Endothelial cell of umbilical vein (primary cell): ENCODE measurements at regions not wholly inside any gene's neighbourhood (a gene's known extent, or its start where the extent isn't known, plus 50 kb on each side); places are given as distances from the start of the nearest gene placed in this dataset.

Source experiments
- BruUV-seq: library from RNA; stranded (reverse); fragments of 400-500 nt; replicated peaks from 2 replicates; lab custom pipeline; 2021; lab: Mats Ljungman, UMichigan
- CTCF ChIA-PET: fragments of 300-600, 350-600 bp; sonication (Branson Sonifier 250); formaldehyde crosslinking; loops from one replicate; lab custom pipeline; 2021; ENCODE audit warnings: antibody characterized with exemption, inconsistent platforms; lab: Charles Lee
- POLR2A ChIA-PET: fragments of 300-600, 350-600 bp; sonication (Branson Sonifier 250); formaldehyde crosslinking; loops from one replicate; lab custom pipeline; 2021; ENCODE audit warnings: antibody characterized with exemption, inconsistent platforms; lab: Charles Lee
- DNase-seq: peaks from one replicate; pipeline ENCODE4 v3.0.0-alpha.2; 2011; ENCODE audit warnings: low read depth, low spot score
- FAIRE-seq: peaks from 2 replicates; lab custom pipeline; 2011; peaks lifted over from hg19 to GRCh38; lab: Jason Lieb, UNC
- H2AFZ ChIP-seq: 2 replicates; pipeline ENCODE4 v1.6.0; 2012; ENCODE audit warnings: low read depth, low read length, control low read depth, inconsistent platforms
- H3K27ac ChIP-seq: 2 replicates; pipeline ENCODE4 v1.5.1; 2011; ENCODE audit warnings: low read depth, mild to moderate bottlenecking, control low read depth, low read length, moderate library complexity; ENCODE audit not compliant: insufficient read depth
- H3K27me3 ChIP-seq, 2 experiments: 2 replicates each; pipeline versions ENCODE4 v1.6.0 to v1.6.1; 2011; ENCODE audit warnings: low read length in 2 of 2, mixed read lengths in 1 of 2; ENCODE audit not compliant: control insufficient read depth in 2 of 2, insufficient read depth in 2 of 2
- H3K36me3 ChIP-seq, 2 experiments: 2 replicates in 1 of 2; 3 replicates in 1 of 2; pipeline ENCODE4 v1.5.1; 2011; ENCODE audit warnings: low read length in 2 of 2, mild to moderate bottlenecking in 1 of 2, moderate library complexity in 1 of 2; ENCODE audit not compliant: control insufficient read depth in 2 of 2, insufficient read depth in 2 of 2; ENCODE audit errors: extremely low read depth in 1 of 2
- H3K4me1 ChIP-seq: 3 replicates; pipeline ENCODE4 v1.5.1; 2011; ENCODE audit warnings: mild to moderate bottlenecking, low read length; ENCODE audit not compliant: control insufficient read depth, insufficient read depth; ENCODE audit errors: extremely low read depth
- H3K4me2 ChIP-seq: 2 replicates; pipeline ENCODE4 v1.6.1; 2011; ENCODE audit warnings: low read length, control low read depth, mixed read lengths; ENCODE audit not compliant: insufficient read depth
- H3K4me3 ChIP-seq, 3 experiments: fragments of 200-600 bp in 1 of 3; sonication (generic), shearing (Covaris generic) in 1 of 3; replicated peaks in 1 of 3; 2 replicates each; pipeline ENCODE4 v1.5.1; 2011 to 2016; ENCODE audit warnings: control low read depth in 3 of 3, low read length in 3 of 3, mild to moderate bottlenecking in 2 of 3, inconsistent platforms in 1 of 3, low read depth in 1 of 3, moderate library complexity in 1 of 3; ENCODE audit not compliant: insufficient read depth in 1 of 3
- H3K79me2 ChIP-seq: 2 replicates; pipeline ENCODE4 v1.6.0; 2012; ENCODE audit warnings: low read length, inconsistent platforms; ENCODE audit not compliant: control insufficient read depth, insufficient read depth
- H3K9ac ChIP-seq: replicated peaks from 2 replicates; pipeline ENCODE3; 2011; ENCODE audit warnings: low read length, control low read depth; ENCODE audit not compliant: insufficient read depth; ENCODE audit errors: extremely low read depth
- H3K9me1 ChIP-seq: replicated peaks from 3 replicates; pipeline ENCODE4 v1.6.0; 2011; ENCODE audit warnings: mild to moderate bottlenecking, low read length; ENCODE audit not compliant: control insufficient read depth, insufficient read depth; ENCODE audit errors: extremely low read depth
- H3K9me3 ChIP-seq: replicated peaks from 2 replicates; pipeline ENCODE4 v1.5.1; 2012; ENCODE audit warnings: low read length, inconsistent platforms; ENCODE audit not compliant: control insufficient read depth, insufficient read depth
- H4K20me1 ChIP-seq: replicated peaks from 2 replicates; pipeline ENCODE3; 2011; ENCODE audit warnings: mild to moderate bottlenecking, low read length; ENCODE audit not compliant: control insufficient read depth, insufficient read depth; ENCODE audit errors: extremely low read depth
- EZH2 ChIP-seq: IDR thresholded peaks from 2 replicates; pipeline ENCODE4 v1.6.1; 2012; ENCODE audit warnings: borderline replicate concordance, low read depth, mild to moderate bottlenecking, moderate library complexity, low read length, inconsistent platforms; ENCODE audit not compliant: severe bottlenecking
- FOS ChIP-seq: IDR thresholded peaks from 2 replicates; pipeline ENCODE4 v1.6.1; 2011; ENCODE audit warnings: mild to moderate bottlenecking, low read length, moderate library complexity, borderline replicate concordance; ENCODE audit not compliant: insufficient read depth
- GATA2 ChIP-seq: IDR thresholded peaks from 2 replicates; pipeline ENCODE4 v1.7.0; 2011; ENCODE audit warnings: low read depth, mild to moderate bottlenecking, moderate library complexity, mixed read lengths, low read length; ENCODE audit not compliant: insufficient read length, insufficient read depth
- JUN ChIP-seq: IDR thresholded peaks from 2 replicates; pipeline ENCODE4 v1.6.1; 2011; ENCODE audit warnings: borderline replicate concordance, low read depth; ENCODE audit not compliant: insufficient read length, insufficient read depth
- MYC ChIP-seq: IDR thresholded peaks from one replicate; pipeline ENCODE4 v1.6.1; 2011; ENCODE audit warnings: mild to moderate bottlenecking, low read depth, low read length
- POLR2A ChIP-seq: IDR thresholded peaks from 2 replicates; pipeline ENCODE4 v1.6.1; 2012; ENCODE audit warnings: low read depth, mild to moderate bottlenecking, control low read depth, low read length
- POLR2AphosphoS5 ChIP-seq: IDR thresholded peaks from 2 replicates; pipeline ENCODE4 v1.6.1; 2012; ENCODE audit warnings: low read depth, mild to moderate bottlenecking, control low read depth, low read length, moderate library complexity; ENCODE audit not compliant: insufficient read depth
- dilution Hi-C: fragments of 300-500 bp; cut with MboI; formaldehyde crosslinking; loops from one replicate; pipeline ENCODE4 v1.15.0; 2019; ENCODE audit warnings: low sequenced_read_pairs; ENCODE audit not compliant: extremely low pct_ligation_motif_present
- intact Hi-C: fragments of 100-400 bp; cut with micrococcal nuclease; formaldehyde crosslinking; loops from one replicate; pipeline ENCODE4 v1.10.0; 2022
- TF ChIP-seq, protein P1 (sequence below): IDR thresholded peaks from 2 replicates; pipeline ENCODE4 v1.6.1; 2011; ENCODE audit not compliant: insufficient read depth, insufficient read length
- TF ChIP-seq, protein P2 (sequence below), 2 donors: IDR thresholded peaks; 1 replicate in 1 of 2; 2 replicates in 1 of 2; pipeline ENCODE4 v1.5.1; 2011; ENCODE audit warnings: low read length in 2 of 2, mild to moderate bottlenecking in 2 of 2, moderate library complexity in 2 of 2, control low read depth in 1 of 2, inconsistent platforms in 1 of 2, low read depth in 1 of 2; ENCODE audit not compliant: insufficient read depth in 1 of 2; ENCODE audit errors: extremely low read depth in 1 of 2

DNA sequence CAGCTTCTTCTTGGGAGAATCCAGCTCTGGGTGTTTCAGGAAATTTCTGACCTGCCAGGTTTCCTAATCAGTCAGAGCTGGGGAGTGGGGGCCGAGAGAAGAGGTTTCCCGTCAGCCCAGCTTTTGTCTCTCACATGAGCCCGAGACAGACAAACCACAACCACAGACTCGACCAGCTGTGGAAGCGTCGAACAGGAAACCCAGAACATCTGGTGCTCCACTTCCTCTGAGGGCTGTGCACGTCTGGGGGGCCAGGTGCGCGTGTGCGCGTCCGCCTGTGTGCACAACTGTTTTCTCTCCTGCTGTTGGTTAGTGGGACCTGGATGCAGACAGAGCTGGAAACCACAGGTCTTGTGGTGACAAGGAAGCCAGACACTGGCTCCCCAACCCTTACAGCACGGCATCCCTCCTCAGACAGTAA lies 113.0 kb upstream of the SLC25A33 start:
- no peaks in the 10 kb centered on the region for H3K79me2 ChIP-seq
- no peaks in the 10 kb centered on the region for H3K9me1 ChIP-seq
- no peak overlapping the region for H2AFZ ChIP-seq
- no peaks in the 10 kb centered on the region for H3K36me3 ChIP-seq
- H3K9me3 ChIP-seq = no peaks in the 10 kb centered on the region
- POLR2A ChIA-PET = no interaction called here
- no peak for FAIRE-seq
- CTCF ChIA-PET = interaction anchor here (1.1 to 1.6 kb wide), 4 partner anchors 9 to 24 kb away, joined by 3 to 4 read pairs (median 3); no protein-coding TSS in a partner anchor
- H3K27ac ChIP-seq = no peak overlapping the region
- peaks cover 10% of the 10 kb centered on the region for H3K4me1 ChIP-seq
- no TSS peak for BruUV-seq
- peaks cover 0 to 2% of the 10 kb centered on the region in 2 experiments for H3K27me3 ChIP-seq
- H4K20me1 ChIP-seq = no peaks in the 10 kb centered on the region
- dilution Hi-C loops (no loop called here), intact Hi-C loops (no loop called here)
- H3K9ac ChIP-seq = no peak overlapping the region
- TF ChIP-seq JUN (no peak), POLR2A (no peak), EZH2 (no peak), MYC (no peak), POLR2AphosphoS5 (no peak), GATA2 (no peak)
- TF ChIP-seq, protein P1, sequence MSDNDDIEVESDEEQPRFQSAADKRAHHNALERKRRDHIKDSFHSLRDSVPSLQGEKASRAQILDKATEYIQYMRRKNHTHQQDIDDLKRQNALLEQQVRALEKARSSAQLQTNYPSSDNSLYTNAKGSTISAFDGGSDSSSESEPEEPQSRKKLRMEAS = no peak
- no peak overlapping the region for H3K4me2 ChIP-seq
- DNase-seq = no peak
- no peak overlapping the region for H3K4me3 ChIP-seq

DNA sequence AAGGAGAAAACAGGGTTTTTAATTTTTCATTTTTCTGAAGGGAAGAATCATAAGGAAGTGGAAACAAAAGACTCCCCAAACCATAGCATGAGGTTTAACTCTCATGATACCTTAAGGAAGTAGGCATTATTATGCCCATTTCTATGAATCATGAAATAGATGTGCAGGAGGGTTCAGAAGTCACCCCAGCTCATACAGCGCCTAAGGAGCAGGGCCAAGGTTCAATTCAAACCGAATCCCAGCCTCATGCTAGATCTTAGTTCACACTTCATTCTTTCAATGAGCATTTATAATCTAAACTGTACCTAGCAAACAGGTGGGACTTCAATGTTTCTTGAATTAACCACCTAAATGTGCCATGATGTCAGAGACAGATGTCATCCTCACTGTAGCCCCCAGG lies 111.9 kb upstream of the SLC25A33 start:
- dilution Hi-C loops = no loop called here
- no peaks in the 10 kb centered on the region for H3K27me3 ChIP-seq
- ChIA-PET POLR2A (no interaction called here), CTCF (interaction anchor here (1.8 kb wide), 1 partner anchor 30 kb away, joined by 4 read pairs; no protein-coding TSS in a partner anchor)
- no peak overlapping the region for H2AFZ ChIP-seq
- no peaks in the 10 kb centered on the region for H4K20me1 ChIP-seq
- no peak overlapping the region for H3K27ac ChIP-seq
- no TSS peak for BruUV-seq
- no peaks in the 10 kb centered on the region for H3K9me1 ChIP-seq
- H3K4me3 ChIP-seq = no peak overlapping the region
- peaks cover 10% of the 10 kb centered on the region for H3K4me1 ChIP-seq
- TF ChIP-seq EZH2 (no peak), MYC (no peak), POLR2AphosphoS5 (no peak), POLR2A (no peak), JUN (no peak), FOS (no peak), GATA2 (no peak)
- TF ChIP-seq, protein P1 = no peak
- TF ChIP-seq, protein P2, sequence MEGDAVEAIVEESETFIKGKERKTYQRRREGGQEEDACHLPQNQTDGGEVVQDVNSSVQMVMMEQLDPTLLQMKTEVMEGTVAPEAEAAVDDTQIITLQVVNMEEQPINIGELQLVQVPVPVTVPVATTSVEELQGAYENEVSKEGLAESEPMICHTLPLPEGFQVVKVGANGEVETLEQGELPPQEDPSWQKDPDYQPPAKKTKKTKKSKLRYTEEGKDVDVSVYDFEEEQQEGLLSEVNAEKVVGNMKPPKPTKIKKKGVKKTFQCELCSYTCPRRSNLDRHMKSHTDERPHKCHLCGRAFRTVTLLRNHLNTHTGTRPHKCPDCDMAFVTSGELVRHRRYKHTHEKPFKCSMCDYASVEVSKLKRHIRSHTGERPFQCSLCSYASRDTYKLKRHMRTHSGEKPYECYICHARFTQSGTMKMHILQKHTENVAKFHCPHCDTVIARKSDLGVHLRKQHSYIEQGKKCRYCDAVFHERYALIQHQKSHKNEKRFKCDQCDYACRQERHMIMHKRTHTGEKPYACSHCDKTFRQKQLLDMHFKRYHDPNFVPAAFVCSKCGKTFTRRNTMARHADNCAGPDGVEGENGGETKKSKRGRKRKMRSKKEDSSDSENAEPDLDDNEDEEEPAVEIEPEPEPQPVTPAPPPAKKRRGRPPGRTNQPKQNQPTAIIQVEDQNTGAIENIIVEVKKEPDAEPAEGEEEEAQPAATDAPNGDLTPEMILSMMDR (IDR thresholded peaks at IDR 0.05; ENCODE audit: extremely low read depth in 1 of 2, insufficient read depth in 1 of 2, low read depth in 1 of 2, low read length in 2 of 2) = no peak
- intact Hi-C loops = no loop called here
- H3K9me3 ChIP-seq = no peaks in the 10 kb centered on the region
- DNase-seq = no peak
- no peak overlapping the region for H3K4me2 ChIP-seq
- no peak overlapping the region for H3K9ac ChIP-seq
- FAIRE-seq = no peak
- H3K79me2 ChIP-seq = no peaks in the 10 kb centered on the region
- no peaks in the 10 kb centered on the region for H3K36me3 ChIP-seq
